ENCODE measurements at regions not wholly inside any gene's neighbourhood (a gene's known extent, or its start where the extent isn't known, plus 50 kb on each side); places are given as distances from the start of the nearest gene placed in this dataset.

- TF ChIP-seq CTCF (IDR thresholded peaks at IDR 0.05): no peak
- TF ChIP-seq POLR2A (IDR thresholded peaks at IDR 0.05): no peak
Measured at GRCh38 chr12:126464153-126464552, 1398.9 kb downstream of the AACS start.
